ENCODE measurements at regions not wholly inside any gene's neighbourhood (a gene's known extent, or its start where the extent isn't known, plus 50 kb on each side); places are given as distances from the start of the nearest gene placed in this dataset.

DNA sequence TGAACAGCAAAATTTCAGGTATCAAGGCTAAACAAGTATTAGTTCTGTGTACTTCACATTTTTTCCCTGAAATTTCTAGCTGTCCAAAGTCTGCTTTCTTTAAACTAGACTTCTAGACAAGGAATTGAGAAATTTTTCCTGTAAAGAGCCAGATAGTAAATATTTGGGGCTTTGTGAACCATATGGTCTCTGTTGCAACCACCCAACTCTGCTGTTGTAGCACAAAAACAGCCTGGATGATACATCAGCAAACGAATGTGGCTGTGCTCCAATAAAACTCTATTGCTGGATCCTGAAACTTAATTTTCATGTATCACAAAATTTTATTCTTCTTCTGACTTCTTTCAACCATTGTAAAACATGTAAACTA is 96.0 kb upstream of the SLC38A4 start:
- no peak overlapping the region for H3K27ac Mint-ChIP-seq (ENCODE audit: unreplicated experiment)
- peaks cover 37% of the 10 kb centered on the region for H3K4me1 Mint-ChIP-seq (ENCODE audit: low read depth)
- no peak for DNase-seq (ENCODE audit: low spot score)
- no peaks in the 10 kb centered on the region for H3K27me3 Mint-ChIP-seq (ENCODE audit: low read depth)
- TF ChIP-seq, protein P1, sequence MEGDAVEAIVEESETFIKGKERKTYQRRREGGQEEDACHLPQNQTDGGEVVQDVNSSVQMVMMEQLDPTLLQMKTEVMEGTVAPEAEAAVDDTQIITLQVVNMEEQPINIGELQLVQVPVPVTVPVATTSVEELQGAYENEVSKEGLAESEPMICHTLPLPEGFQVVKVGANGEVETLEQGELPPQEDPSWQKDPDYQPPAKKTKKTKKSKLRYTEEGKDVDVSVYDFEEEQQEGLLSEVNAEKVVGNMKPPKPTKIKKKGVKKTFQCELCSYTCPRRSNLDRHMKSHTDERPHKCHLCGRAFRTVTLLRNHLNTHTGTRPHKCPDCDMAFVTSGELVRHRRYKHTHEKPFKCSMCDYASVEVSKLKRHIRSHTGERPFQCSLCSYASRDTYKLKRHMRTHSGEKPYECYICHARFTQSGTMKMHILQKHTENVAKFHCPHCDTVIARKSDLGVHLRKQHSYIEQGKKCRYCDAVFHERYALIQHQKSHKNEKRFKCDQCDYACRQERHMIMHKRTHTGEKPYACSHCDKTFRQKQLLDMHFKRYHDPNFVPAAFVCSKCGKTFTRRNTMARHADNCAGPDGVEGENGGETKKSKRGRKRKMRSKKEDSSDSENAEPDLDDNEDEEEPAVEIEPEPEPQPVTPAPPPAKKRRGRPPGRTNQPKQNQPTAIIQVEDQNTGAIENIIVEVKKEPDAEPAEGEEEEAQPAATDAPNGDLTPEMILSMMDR (IDR thresholded peaks at IDR 0.05) = no peak
- peaks cover 6% of the 10 kb centered on the region for H3K9me3 Mint-ChIP-seq (ENCODE audit: low read depth)
- peaks cover 5% of the 10 kb centered on the region for H3K36me3 Mint-ChIP-seq (ENCODE audit: low read depth)
- no peak overlapping the region for H3K4me3 Mint-ChIP-seq (ENCODE audit: unreplicated experiment)

DNA sequence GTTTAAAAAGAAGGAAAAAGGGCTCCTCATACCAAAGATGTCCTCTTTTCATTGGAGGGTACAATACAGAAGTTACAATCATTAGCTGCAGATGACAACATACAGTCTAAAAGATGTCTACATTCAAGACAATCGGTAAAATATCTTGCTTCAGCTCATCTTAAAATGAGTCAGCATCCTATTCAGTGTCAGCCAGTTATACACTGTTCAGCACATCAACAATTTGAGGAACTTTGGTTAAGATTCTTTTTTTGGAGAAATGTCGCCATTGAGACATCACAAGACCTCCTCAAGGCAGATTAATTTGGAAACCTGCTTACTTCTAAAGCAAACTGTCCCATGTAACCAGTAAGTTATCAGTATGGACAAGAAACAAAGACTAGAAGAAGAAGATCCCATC is 100.7 kb upstream of the SLC38A4 start:
- H3K27me3 Mint-ChIP-seq (ENCODE audit: low read depth) = no peaks in the 10 kb centered on the region
- TF ChIP-seq, protein P1 (IDR thresholded peaks at IDR 0.05) = no peak
- H3K27ac Mint-ChIP-seq (ENCODE audit: unreplicated experiment) = no peak overlapping the region
- peaks cover 7% of the 10 kb centered on the region for H3K9me3 Mint-ChIP-seq (ENCODE audit: low read depth)
- H3K36me3 Mint-ChIP-seq (ENCODE audit: low read depth) = peaks cover 3% of the 10 kb centered on the region
- peaks cover 16% of the 10 kb centered on the region for H3K4me1 Mint-ChIP-seq (ENCODE audit: low read depth)
- no peak for DNase-seq (ENCODE audit: low spot score)
- no peak overlapping the region for H3K4me3 Mint-ChIP-seq (ENCODE audit: unreplicated experiment)

DNA sequence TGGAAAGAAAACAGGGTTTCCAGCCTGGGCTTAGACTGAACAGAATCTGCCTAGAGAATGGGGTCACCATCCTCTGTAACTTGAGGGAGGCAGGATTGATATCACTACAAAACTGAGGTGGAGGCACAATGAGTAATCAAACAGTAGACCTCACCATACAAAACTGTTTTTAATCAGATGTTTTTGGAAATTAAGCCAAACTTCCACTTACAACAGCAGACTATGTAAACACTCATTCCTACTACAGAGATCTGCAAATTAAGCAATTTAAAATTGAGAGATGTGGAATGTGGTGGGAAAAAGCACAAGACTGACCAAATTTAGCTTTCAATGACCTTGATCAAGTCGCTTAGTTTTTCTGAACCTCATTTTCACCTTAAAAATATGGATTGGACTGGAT is 104.3 kb upstream of the SLC38A4 start:
- peaks cover 22% of the 10 kb centered on the region for H3K4me1 Mint-ChIP-seq (ENCODE audit: low read depth)
- H3K4me3 Mint-ChIP-seq (ENCODE audit: unreplicated experiment) = no peak overlapping the region
- no peak overlapping the region for H3K27ac Mint-ChIP-seq (ENCODE audit: unreplicated experiment)
- H3K36me3 Mint-ChIP-seq (ENCODE audit: low read depth) = peaks cover 9% of the 10 kb centered on the region
- peaks cover 16% of the 10 kb centered on the region for H3K9me3 Mint-ChIP-seq (ENCODE audit: low read depth)
- H3K27me3 Mint-ChIP-seq (ENCODE audit: low read depth) = no peaks in the 10 kb centered on the region
- no peak for DNase-seq (ENCODE audit: low spot score)
- TF ChIP-seq, protein P1 (IDR thresholded peaks at IDR 0.05) = no peak

DNA sequence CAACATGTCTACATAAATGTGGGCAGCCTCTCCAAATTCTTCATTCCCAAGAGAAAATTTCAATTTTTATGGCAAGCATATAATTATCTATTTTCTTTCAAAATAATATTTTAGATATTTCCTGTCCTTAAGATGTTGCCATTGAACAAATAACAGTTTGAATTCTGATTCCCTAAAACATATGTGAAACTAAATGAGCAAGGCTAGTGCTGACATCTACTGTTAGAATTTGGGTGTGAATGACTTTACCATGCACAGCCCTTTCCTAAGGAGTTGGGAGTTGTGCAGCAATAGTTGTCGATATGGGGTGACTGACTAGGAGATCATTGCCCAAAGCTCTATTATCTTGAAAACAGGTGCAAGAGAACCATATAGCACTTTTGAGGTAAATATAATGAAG is 108.2 kb upstream of the SLC38A4 start:
- peaks cover 9% of the 10 kb centered on the region for H3K36me3 Mint-ChIP-seq (ENCODE audit: low read depth)
- H3K27ac Mint-ChIP-seq (ENCODE audit: unreplicated experiment) = no peak overlapping the region
- H3K27me3 Mint-ChIP-seq (ENCODE audit: low read depth) = no peaks in the 10 kb centered on the region
- H3K4me1 Mint-ChIP-seq (ENCODE audit: low read depth) = peaks cover 24% of the 10 kb centered on the region
- DNase-seq (ENCODE audit: low spot score) = no peak
- TF ChIP-seq, protein P1 (IDR thresholded peaks at IDR 0.05) = peak; percentile 91
- no peak overlapping the region for H3K4me3 Mint-ChIP-seq (ENCODE audit: unreplicated experiment)
- H3K9me3 Mint-ChIP-seq (ENCODE audit: low read depth) = peaks cover 10% of the 10 kb centered on the region

DNA sequence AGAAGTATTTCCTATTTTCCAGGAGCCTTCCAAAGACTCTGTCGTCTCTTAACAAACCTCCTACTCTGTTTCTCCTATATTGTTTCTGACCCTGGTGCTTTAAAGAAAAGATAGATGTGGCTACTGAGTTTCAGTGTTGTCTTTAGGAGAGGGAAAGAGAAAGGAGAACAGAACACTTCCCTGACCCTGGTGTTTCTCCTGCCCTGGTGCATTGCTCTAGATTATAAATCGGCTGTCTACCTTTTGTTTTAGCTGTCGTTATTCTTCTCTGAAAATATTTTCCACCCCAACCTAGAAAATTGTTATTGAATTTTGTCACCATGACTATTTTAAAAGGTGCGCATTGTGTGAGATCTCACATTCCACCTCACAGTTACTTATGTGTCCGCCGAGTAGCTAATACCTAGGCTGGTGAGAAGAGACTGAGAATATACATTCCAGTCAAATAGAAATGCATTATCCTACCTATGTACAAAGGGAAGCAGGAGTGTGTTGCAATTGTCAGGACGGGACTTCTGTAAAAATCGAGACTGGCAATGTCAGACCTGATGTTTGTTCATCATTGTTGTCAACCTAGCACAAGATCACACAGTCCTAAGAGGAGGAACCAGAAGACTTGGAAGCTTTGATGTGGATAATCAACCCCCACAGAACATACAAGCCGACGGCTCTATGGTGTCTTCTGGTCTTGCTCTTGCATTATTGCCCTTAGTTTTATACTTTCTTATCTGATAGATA is 108.7 kb upstream of the SLC38A4 start:
- H3K36me3 Mint-ChIP-seq (ENCODE audit: low read depth) = peaks cover 9% of the 10 kb centered on the region
- H3K4me1 Mint-ChIP-seq (ENCODE audit: low read depth) = peaks cover 24% of the 10 kb centered on the region
- DNase-seq (ENCODE audit: low spot score) = no peak
- peaks cover 10% of the 10 kb centered on the region for H3K9me3 Mint-ChIP-seq (ENCODE audit: low read depth)
- no peak overlapping the region for H3K27ac Mint-ChIP-seq (ENCODE audit: unreplicated experiment)
- TF ChIP-seq, protein P1 (IDR thresholded peaks at IDR 0.05) = no peak
- no peak overlapping the region for H3K4me3 Mint-ChIP-seq (ENCODE audit: unreplicated experiment)
- no peaks in the 10 kb centered on the region for H3K27me3 Mint-ChIP-seq (ENCODE audit: low read depth)

Data from chondrocyte (in vitro differentiated cells).